H1 (cell line): ENCODE measurements at regions not wholly inside any gene's neighbourhood (a gene's known extent, or its start where the extent isn't known, plus 50 kb on each side); places are given as distances from the start of the nearest gene placed in this dataset.

Experiments used
- BCL11A ChIP-seq, 2 experiments: IDR thresholded peaks; one replicate each; pipeline ENCODE4 v1.6.1; 2011; ENCODE audit warnings: low read depth in 2 of 2, low read length in 2 of 2, mild to moderate bottlenecking in 2 of 2
- EGR1 ChIP-seq: IDR thresholded peaks from 2 replicates; pipeline ENCODE4 v1.6.1; 2011; ENCODE audit warnings: low read depth, low read length, borderline replicate concordance
- KDM1A ChIP-seq: fragments of 200-600, 300-600 bp; sonication (generic); IDR thresholded peaks from 2 replicates; pipeline ENCODE4 v1.7.1; 2016; ENCODE audit warnings: mild to moderate bottlenecking, low read length, borderline replicate concordance
- MAFK ChIP-seq: IDR thresholded peaks from 2 replicates; pipeline ENCODE4 v1.6.1; 2012; ENCODE audit warnings: low read depth, mild to moderate bottlenecking, improper control_type of control experiment, low read length
- POLR2A ChIP-seq, 2 experiments: IDR thresholded peaks; 1 replicate in 1 of 2; 2 replicates in 1 of 2; pipeline ENCODE4 v1.6.1; 2011; ENCODE audit warnings: low read depth in 2 of 2, low read length in 2 of 2, mild to moderate bottlenecking in 2 of 2; ENCODE audit errors: control extremely low read depth in 1 of 2
- POU5F1 ChIP-seq: IDR thresholded peaks from 2 replicates; pipeline ENCODE4 v1.6.1; 2011; ENCODE audit warnings: low read depth, mild to moderate bottlenecking, low read length, moderate library complexity
- SIN3A ChIP-seq, 2 experiments: IDR thresholded peaks in 1 of 2; conservative IDR thresholded peaks in 1 of 2; 2 replicates each; pipeline ENCODE4 v1.6.1; 2011 to 2012; ENCODE audit warnings: low read length in 2 of 2, improper control_type of control experiment in 1 of 2, low read depth in 1 of 2, mild to moderate bottlenecking in 1 of 2
- SRF ChIP-seq: IDR thresholded peaks from 2 replicates; pipeline ENCODE4 v1.6.1; 2011; ENCODE audit warnings: mild to moderate bottlenecking, low read depth, low read length, moderate library complexity
- TF ChIP-seq, protein P1 (sequence below): IDR thresholded peaks from 2 replicates; pipeline ENCODE4 v1.6.1; 2012; ENCODE audit warnings: low read length, inconsistent platforms

DNA sequence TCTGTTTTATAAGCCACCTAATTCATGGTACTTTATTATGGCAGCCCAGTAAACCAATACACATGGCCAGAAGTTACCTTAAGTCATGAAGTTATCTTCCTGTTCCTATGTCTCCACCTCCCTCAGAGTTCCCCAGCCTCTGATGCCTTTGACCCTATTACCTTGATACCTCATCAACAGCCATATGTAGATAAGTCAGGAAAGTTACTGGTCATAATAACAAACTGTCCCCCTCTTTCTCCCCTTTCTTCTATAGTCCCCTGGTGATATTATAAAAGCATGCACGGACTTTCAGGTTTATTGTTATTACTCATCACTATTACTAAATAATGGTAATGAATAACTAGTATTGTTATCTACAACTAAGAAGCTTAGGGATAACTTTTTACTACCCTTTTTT is 168.9 kb upstream of the FER start (continued):
- TF ChIP-seq, protein P1, sequence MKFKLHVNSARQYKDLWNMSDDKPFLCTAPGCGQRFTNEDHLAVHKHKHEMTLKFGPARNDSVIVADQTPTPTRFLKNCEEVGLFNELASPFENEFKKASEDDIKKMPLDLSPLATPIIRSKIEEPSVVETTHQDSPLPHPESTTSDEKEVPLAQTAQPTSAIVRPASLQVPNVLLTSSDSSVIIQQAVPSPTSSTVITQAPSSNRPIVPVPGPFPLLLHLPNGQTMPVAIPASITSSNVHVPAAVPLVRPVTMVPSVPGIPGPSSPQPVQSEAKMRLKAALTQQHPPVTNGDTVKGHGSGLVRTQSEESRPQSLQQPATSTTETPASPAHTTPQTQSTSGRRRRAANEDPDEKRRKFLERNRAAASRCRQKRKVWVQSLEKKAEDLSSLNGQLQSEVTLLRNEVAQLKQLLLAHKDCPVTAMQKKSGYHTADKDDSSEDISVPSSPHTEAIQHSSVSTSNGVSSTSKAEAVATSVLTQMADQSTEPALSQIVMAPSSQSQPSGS, result no peak
- TF ChIP-seq POU5F1 (no peak), SIN3A (conservative IDR thresholded peaks at IDR 0.05 in 1 of 2, IDR thresholded peaks at IDR 0.05 in 1 of 2; ENCODE audit: low read depth in 1 of 2, low read length in 2 of 2) (no peak), SRF (no peak), MAFK (no peak), KDM1A (no peak), EGR1 (no peak), BCL11A (IDR thresholded peaks at IDR 0.05; ENCODE audit: low read depth in 2 of 2, low read length in 2 of 2) (no peak), POLR2A (IDR thresholded peaks at IDR 0.05; ENCODE audit: control extremely low read depth in 1 of 2, low read depth in 2 of 2, low read length in 2 of 2) (no peak)
